MM.1S (cell line): ENCODE measurements at regions not wholly inside any gene's neighbourhood (a gene's known extent, or its start where the extent isn't known, plus 50 kb on each side); places are given as distances from the start of the nearest gene placed in this dataset.

Experiments used
- DNase-seq: peaks from one replicate; pipeline ENCODE4 v3.0.0-alpha.2; 2015
- H2AFZ ChIP-seq: fragments of 300-600 bp; sonication (generic); 2 replicates; pipeline ENCODE4 v1.6.0; 2016; ENCODE audit warnings: antibody characterized with exemption, low read length
- H3F3A ChIP-seq: fragments of 300-600 bp; sonication (generic); 2 replicates; pipeline ENCODE4 v1.6.1; 2016; ENCODE audit warnings: mild to moderate bottlenecking, antibody characterized with exemption, low read length, moderate library complexity, mixed read lengths; ENCODE audit not compliant: insufficient read depth
- H3K27ac ChIP-seq: fragments of 300-600 bp; sonication (generic); 2 replicates; pipeline ENCODE4 v1.5.1; 2016; ENCODE audit warnings: mild to moderate bottlenecking, low read length
- H3K27me3 ChIP-seq: fragments of 300-600 bp; sonication (generic); replicated peaks from 2 replicates; pipeline ENCODE4 v1.6.0; 2016; ENCODE audit warnings: low read length; ENCODE audit not compliant: insufficient read depth
- H3K36me3 ChIP-seq: fragments of 300-600 bp; sonication (generic); replicated peaks from 2 replicates; pipeline ENCODE4 v1.6.1; 2016; ENCODE audit warnings: mild to moderate bottlenecking, low read length, mixed read lengths; ENCODE audit not compliant: insufficient read depth
- H3K4me1 ChIP-seq: fragments of 300-600 bp; sonication (generic); 2 replicates; pipeline ENCODE4 v1.6.1; 2016; ENCODE audit warnings: low read length, mixed read lengths
- H3K4me2 ChIP-seq: fragments of 300-600 bp; sonication (generic); 2 replicates; pipeline ENCODE4 v1.6.0; 2016; ENCODE audit warnings: low read depth, low read length
- H3K4me3 ChIP-seq: fragments of 300-600 bp; sonication (generic); 2 replicates; pipeline ENCODE4 v1.5.1; 2016; ENCODE audit warnings: low read length, mixed read lengths
- H3K79me2 ChIP-seq: fragments of 300-600 bp; sonication (generic); 2 replicates; pipeline ENCODE4 v1.6.1; 2016; ENCODE audit warnings: mixed run types, low read length, mixed read lengths
- H3K9ac ChIP-seq: fragments of 300-600 bp; sonication (generic); 2 replicates; pipeline ENCODE4 v1.6.1; 2016; ENCODE audit warnings: low read length, mixed read lengths
- H3K9me2 ChIP-seq: fragments of 300-600 bp; sonication (generic); replicated peaks from 2 replicates; pipeline ENCODE4 v1.6.1; 2016; ENCODE audit warnings: mild to moderate bottlenecking, low read length, mixed read lengths; ENCODE audit not compliant: insufficient read depth
- H3K9me3 ChIP-seq: fragments of 300-600 bp; sonication (generic); replicated peaks from 2 replicates; pipeline ENCODE4 v1.6.1; 2016; ENCODE audit warnings: mild to moderate bottlenecking, low read length, mixed read lengths; ENCODE audit not compliant: insufficient read depth
- H4K20me1 ChIP-seq: fragments of 300-600 bp; sonication (generic); 2 replicates; pipeline ENCODE4 v1.6.1; 2016; ENCODE audit warnings: mild to moderate bottlenecking, low read length, moderate library complexity, mixed read lengths; ENCODE audit not compliant: insufficient read depth
- EZH2 ChIP-seq: fragments of 300-600 bp; sonication (generic); optimal IDR thresholded peaks from 2 replicates; pipeline ENCODE3; 2017; ENCODE audit warnings: low read depth, mild to moderate bottlenecking, antibody characterized with exemption, low read length, mixed read lengths
- EZH2phosphoT487 ChIP-seq: fragments of 300-600 bp; sonication (generic); IDR thresholded peaks from 2 replicates; pipeline ENCODE4 v1.6.1; 2018; ENCODE audit warnings: antibody characterized with exemption, low read length
- TF ChIP-seq, protein P1 (sequence below): fragments of 300-600 bp; sonication (generic); IDR thresholded peaks from 2 replicates; pipeline ENCODE4 v1.5.1; 2016; ENCODE audit warnings: antibody characterized with exemption, low read length, mixed read lengths

GRCh38 chr5:111582993-111583601 lies 70.8 kb upstream of the STARD4 start:
- TF ChIP-seq EZH2phosphoT487 (no peak), EZH2 (no peak)
- TF ChIP-seq, protein P1, sequence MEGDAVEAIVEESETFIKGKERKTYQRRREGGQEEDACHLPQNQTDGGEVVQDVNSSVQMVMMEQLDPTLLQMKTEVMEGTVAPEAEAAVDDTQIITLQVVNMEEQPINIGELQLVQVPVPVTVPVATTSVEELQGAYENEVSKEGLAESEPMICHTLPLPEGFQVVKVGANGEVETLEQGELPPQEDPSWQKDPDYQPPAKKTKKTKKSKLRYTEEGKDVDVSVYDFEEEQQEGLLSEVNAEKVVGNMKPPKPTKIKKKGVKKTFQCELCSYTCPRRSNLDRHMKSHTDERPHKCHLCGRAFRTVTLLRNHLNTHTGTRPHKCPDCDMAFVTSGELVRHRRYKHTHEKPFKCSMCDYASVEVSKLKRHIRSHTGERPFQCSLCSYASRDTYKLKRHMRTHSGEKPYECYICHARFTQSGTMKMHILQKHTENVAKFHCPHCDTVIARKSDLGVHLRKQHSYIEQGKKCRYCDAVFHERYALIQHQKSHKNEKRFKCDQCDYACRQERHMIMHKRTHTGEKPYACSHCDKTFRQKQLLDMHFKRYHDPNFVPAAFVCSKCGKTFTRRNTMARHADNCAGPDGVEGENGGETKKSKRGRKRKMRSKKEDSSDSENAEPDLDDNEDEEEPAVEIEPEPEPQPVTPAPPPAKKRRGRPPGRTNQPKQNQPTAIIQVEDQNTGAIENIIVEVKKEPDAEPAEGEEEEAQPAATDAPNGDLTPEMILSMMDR: no peak
- Histone ChIP-seq H4K20me1 (no peaks in the 10 kb centered on the region), H3K79me2 (no peaks in the 10 kb centered on the region), H3K27ac (no peak overlapping the region), H2AFZ (no peak overlapping the region), H3K9ac (no peak overlapping the region), H3K9me3 (no peaks in the 10 kb centered on the region), H3F3A (no peaks in the 10 kb centered on the region), H3K4me1 (no peaks in the 10 kb centered on the region), H3K4me3 (no peak overlapping the region), H3K27me3 (no peaks in the 10 kb centered on the region), H3K4me2 (no peak overlapping the region), H3K9me2 (no peaks in the 10 kb centered on the region), H3K36me3 (no peaks in the 10 kb centered on the region)
- DNase-seq: no peak

GRCh38 chr5:111582451-111582850 lies 70.1 kb upstream of the STARD4 start:
- no peaks in the 10 kb centered on the region for H3K4me1 ChIP-seq
- no peaks in the 10 kb centered on the region for H3K9me3 ChIP-seq
- no peak overlapping the region for H3K4me3 ChIP-seq
- no peak for DNase-seq
- no peaks in the 10 kb centered on the region for H4K20me1 ChIP-seq
- no peaks in the 10 kb centered on the region for H3K27me3 ChIP-seq
- no peaks in the 10 kb centered on the region for H3K36me3 ChIP-seq
- H3K9me2 ChIP-seq: no peaks in the 10 kb centered on the region
- no peaks in the 10 kb centered on the region for H3F3A ChIP-seq
- TF ChIP-seq EZH2phosphoT487 (no peak), EZH2 (no peak)
- TF ChIP-seq, protein P1: no peak
- H3K9ac ChIP-seq: no peak overlapping the region
- no peak overlapping the region for H3K27ac ChIP-seq
- no peaks in the 10 kb centered on the region for H3K79me2 ChIP-seq
- H2AFZ ChIP-seq: no peak overlapping the region
- no peak overlapping the region for H3K4me2 ChIP-seq

- no peak for DNase-seq
- no peak overlapping the region for H2AFZ ChIP-seq
- no peaks in the 10 kb centered on the region for H3K9me3 ChIP-seq
- H3F3A ChIP-seq: no peaks in the 10 kb centered on the region
- H3K4me1 ChIP-seq: no peaks in the 10 kb centered on the region
- no peak overlapping the region for H3K27ac ChIP-seq
- H3K36me3 ChIP-seq: no peaks in the 10 kb centered on the region
- H3K9ac ChIP-seq: no peak overlapping the region
- TF ChIP-seq, protein P1: no peak
- TF ChIP-seq EZH2 (no peak), EZH2phosphoT487 (no peak)
- H3K4me2 ChIP-seq: no peak overlapping the region
- H3K79me2 ChIP-seq: no peaks in the 10 kb centered on the region
- no peak overlapping the region for H3K4me3 ChIP-seq
- no peaks in the 10 kb centered on the region for H3K27me3 ChIP-seq
- H3K9me2 ChIP-seq: no peaks in the 10 kb centered on the region
- no peaks in the 10 kb centered on the region for H4K20me1 ChIP-seq
Measured at GRCh38 chr5:111580956-111581355, 68.6 kb upstream of the STARD4 start.
